BJ (cell line): ENCODE measurements at regions not wholly inside any gene's neighbourhood (a gene's known extent, or its start where the extent isn't known, plus 50 kb on each side); places are given as distances from the start of the nearest gene placed in this dataset.
"Not testable (repeated sequence)": the region's sequence is repeated elsewhere in the genome, so short reads cannot be mapped to it uniquely, and the experiment has no call there.

ENCODE experiments used
- CTCF ChIA-PET: fragments of 350-600 bp; formaldehyde crosslinking; extraction: SDS; loops from one replicate; lab custom pipeline; 2021; ENCODE audit warnings: antibody characterized with exemption, inconsistent platforms; lab: Yijun Ruan, JAX
- POLR2A ChIA-PET: fragments of 300-600 bp; sonication (Branson Sonifier 250); formaldehyde crosslinking; extraction: SDS; loops from one replicate; lab custom pipeline; 2021; ENCODE audit warnings: antibody characterized with exemption; lab: Charles Lee
- DNase-seq: peaks from one replicate; pipeline ENCODE4 v3.0.0-alpha.2; 2011; ENCODE audit warnings: low read depth
- H3K27me3 ChIP-seq: 2 replicates; pipeline ENCODE4 v1.6.0; 2011; ENCODE audit warnings: low read length; ENCODE audit not compliant: control insufficient read depth, insufficient read depth
- H3K36me3 ChIP-seq: 2 replicates; pipeline ENCODE4 v1.5.1; 2011; ENCODE audit warnings: low read length; ENCODE audit not compliant: control insufficient read depth, insufficient read depth
- H3K4me3 ChIP-seq: 2 replicates; pipeline ENCODE4 v1.5.1; 2011; ENCODE audit warnings: low read depth, mild to moderate bottlenecking, control low read depth, low read length
- TF ChIP-seq, protein P1 (sequence below): IDR thresholded peaks from 2 replicates; pipeline ENCODE4 v1.5.1; 2011; ENCODE audit warnings: low read depth, mild to moderate bottlenecking, control low read depth, inconsistent platforms, low read length, moderate library complexity; ENCODE audit not compliant: insufficient read depth

DNA sequence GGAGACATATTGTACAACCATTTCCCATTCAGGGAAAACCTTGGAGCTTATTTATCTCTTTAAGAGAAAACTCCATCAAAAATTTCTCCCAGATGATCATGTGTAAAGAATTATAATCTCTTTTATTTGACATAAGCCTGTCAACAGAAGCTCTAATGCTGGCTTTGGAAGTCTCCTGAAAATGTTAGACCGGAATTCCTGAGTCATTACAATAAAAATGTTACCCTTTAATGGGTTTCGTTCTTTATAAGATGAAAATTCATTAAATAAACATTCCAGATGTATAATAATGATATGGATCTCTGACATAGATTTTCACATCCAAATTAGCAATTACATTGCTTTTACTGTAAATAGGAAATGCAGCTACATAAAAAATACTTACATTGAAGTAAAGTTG lies 1036.4 kb downstream of the EFNA5 start:
- TF ChIP-seq, protein P1, sequence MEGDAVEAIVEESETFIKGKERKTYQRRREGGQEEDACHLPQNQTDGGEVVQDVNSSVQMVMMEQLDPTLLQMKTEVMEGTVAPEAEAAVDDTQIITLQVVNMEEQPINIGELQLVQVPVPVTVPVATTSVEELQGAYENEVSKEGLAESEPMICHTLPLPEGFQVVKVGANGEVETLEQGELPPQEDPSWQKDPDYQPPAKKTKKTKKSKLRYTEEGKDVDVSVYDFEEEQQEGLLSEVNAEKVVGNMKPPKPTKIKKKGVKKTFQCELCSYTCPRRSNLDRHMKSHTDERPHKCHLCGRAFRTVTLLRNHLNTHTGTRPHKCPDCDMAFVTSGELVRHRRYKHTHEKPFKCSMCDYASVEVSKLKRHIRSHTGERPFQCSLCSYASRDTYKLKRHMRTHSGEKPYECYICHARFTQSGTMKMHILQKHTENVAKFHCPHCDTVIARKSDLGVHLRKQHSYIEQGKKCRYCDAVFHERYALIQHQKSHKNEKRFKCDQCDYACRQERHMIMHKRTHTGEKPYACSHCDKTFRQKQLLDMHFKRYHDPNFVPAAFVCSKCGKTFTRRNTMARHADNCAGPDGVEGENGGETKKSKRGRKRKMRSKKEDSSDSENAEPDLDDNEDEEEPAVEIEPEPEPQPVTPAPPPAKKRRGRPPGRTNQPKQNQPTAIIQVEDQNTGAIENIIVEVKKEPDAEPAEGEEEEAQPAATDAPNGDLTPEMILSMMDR: no peak
- no peak overlapping the region for H3K4me3 ChIP-seq
- CTCF ChIA-PET: no interaction called here
- H3K36me3 ChIP-seq: no peaks in the 10 kb centered on the region
- DNase-seq: no peak
- no peaks in the 10 kb centered on the region for H3K27me3 ChIP-seq
- POLR2A ChIA-PET: no interaction called here

DNA sequence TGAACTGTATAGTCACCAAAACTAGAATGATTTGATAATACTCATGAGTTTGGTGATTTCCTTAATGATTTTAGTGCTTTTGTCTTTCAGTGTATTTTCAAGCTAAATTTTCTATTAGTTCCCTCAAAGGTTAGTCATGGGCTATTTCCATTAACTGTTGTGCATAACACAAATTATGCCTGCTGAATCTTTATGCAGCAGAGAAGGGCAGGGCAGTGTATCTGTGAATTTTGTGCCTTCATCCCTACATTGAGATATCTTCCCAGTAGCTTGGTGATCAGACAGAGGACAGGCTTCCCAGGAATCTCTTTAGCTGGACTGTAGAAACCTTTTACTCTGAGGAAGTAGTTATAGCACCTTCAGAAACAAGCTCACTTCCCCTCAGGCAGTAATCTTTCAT lies 1036.9 kb downstream of the EFNA5 start:
- ChIA-PET CTCF (no interaction called here), POLR2A (no interaction called here)
- Histone ChIP-seq H3K27me3 (no peaks in the 10 kb centered on the region), H3K4me3 (no peak overlapping the region), H3K36me3 (no peaks in the 10 kb centered on the region)
- DNase-seq: no peak
- TF ChIP-seq, protein P1: no peak

DNA sequence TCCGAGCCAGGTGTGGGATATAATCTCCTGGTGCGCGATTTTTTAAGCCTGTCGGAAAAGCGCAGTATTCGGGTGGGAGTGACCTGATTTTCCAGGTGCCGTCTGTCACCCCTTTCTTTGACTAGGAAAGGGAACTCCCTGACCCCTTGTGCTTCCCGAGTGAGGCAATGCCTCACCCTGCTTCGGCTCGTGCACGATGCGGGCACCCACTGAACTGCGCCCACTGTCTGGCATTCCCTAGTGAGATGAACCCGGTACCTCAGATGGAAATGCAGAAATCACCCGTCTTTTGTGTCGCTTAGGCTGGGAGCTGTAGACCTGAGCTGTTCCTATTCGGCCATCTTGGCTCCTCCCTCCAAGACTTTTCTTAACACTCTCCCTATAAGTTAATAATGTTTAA lies 1042.3 kb downstream of the EFNA5 start:
- CTCF ChIA-PET, H3K4me3 ChIP-seq, H3K36me3 ChIP-seq, POLR2A ChIA-PET, DNase-seq, H3K27me3 ChIP-seq: not testable (repeated sequence)

DNA sequence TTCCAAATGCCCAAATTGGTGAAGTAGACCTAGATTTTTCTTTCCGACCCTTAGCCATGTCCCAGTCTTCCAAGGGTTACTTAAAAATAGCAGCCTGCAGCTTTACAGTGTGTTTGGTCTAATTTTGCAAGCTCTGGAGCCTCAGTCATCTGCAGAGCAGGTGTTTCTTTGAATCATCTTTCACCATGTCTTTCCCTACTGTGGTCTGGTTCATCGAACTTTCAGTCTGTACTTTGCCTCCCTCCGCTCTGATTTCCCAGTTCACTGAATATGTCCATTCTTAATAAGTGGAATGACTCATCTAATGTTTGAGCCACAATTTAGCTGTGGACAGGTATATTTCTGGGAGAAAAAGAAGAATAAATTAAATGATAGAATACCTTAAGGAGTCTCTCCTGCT lies 1060.7 kb downstream of the EFNA5 start:
- Histone ChIP-seq H3K36me3 (no peaks in the 10 kb centered on the region), H3K4me3 (no peak overlapping the region), H3K27me3 (no peaks in the 10 kb centered on the region)
- POLR2A ChIA-PET: no interaction called here
- TF ChIP-seq, protein P1: no peak
- DNase-seq: no peak
- CTCF ChIA-PET: no interaction called here

DNA sequence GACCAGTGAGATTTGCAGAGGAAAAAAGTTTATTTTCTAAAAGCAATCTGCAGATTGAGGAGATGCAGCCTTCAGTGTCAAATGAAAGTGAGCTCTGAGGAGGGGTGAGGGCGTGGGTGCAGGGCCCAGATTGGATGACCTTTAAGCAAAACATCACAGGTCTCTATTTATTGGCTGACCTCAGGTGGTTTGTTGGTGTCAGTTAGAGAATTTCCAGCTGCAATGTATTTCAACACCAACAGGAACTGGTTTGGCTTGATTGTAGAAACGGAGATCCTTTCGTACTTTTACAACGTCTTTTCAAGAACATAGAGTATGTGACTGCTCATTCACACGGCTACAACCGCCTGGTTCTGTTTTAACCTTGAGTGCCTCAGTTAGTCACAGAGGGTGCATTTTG lies 1069.1 kb downstream of the EFNA5 start:
- DNase-seq: no peak
- H3K36me3 ChIP-seq: no peaks in the 10 kb centered on the region
- H3K27me3 ChIP-seq: no peaks in the 10 kb centered on the region
- TF ChIP-seq, protein P1: no peak
- ChIA-PET POLR2A (no interaction called here), CTCF (interaction anchor here (1.6 kb wide), 1 partner anchor 9 kb away, joined by 4 read pairs; no protein-coding TSS in a partner anchor)
- H3K4me3 ChIP-seq: no peak overlapping the region

DNA sequence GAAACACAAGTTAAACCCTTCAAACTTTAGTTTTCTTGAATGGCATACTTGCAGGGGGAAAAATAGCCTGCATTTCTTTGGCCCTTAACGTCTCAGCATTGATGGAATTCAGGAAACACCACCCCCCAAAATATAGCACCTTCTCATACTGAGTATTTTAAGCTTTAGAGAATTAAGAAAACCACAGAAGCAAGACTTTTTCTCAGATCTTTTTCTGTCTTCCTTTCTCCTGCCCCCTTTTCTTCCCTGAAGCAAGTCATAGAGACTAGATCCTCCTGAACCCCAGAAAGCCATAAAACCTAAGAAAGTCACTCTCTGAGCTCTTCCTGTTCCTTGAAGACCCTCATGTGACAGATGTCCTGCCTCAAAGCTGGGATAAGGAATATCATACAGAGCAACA lies 1069.9 kb downstream of the EFNA5 start:
- Histone ChIP-seq H3K4me3 (no peak overlapping the region), H3K36me3 (no peaks in the 10 kb centered on the region), H3K27me3 (no peaks in the 10 kb centered on the region)
- no peak for DNase-seq
- POLR2A ChIA-PET: no interaction called here
- TF ChIP-seq, protein P1: no peak
- CTCF ChIA-PET: interaction anchor here (1.6 kb wide), 1 partner anchor 9 kb away, joined by 4 read pairs; no protein-coding TSS in a partner anchor
